ENCODE measurements at regions not wholly inside any gene's neighbourhood (a gene's known extent, or its start where the extent isn't known, plus 50 kb on each side); places are given as distances from the start of the nearest gene placed in this dataset. TPM values are rescaled to one million over a fixed set of nuclear protein-coding genes. Genes with fewer than 3 reads are reported as not detected.

DNA sequence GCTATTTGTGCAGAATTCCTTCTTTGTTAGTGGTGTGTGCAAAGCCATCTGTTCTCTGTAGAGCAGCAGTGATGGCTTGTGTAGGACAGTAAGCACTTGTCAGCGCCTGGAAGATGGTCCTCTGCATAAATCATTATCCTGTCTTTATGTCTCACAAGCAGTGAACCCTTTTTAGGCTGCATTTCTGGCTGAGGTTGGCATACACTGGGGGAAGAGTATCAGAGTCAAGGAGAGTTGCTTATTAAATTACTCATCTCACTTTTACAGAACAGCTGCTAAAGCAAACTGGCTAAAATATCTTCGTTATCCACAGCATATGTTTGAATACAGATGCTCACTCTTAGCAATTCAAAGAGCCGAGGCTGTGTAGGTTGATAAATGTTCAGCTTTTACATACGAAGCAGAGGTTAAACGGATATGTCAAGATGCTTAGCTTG is 54.6 kb upstream of the NCAM2 start:
- Mint-ChIP-seq H3K27me3 (no peaks in the 10 kb centered on the region), H3K4me3 (no peak overlapping the region), H3K9me3 (no peaks in the 10 kb centered on the region), H3K4me1 (ENCODE audit: unreplicated experiment) (peaks cover 19% of the 10 kb centered on the region), H3K36me3 (no peaks in the 10 kb centered on the region), H3K27ac (no peak overlapping the region)
- no peak for TF ChIP-seq CTCF (conservative IDR thresholded peaks at IDR 0.05)
- DNase-seq (ENCODE audit: extremely low spot score, unreplicated experiment), result no peak

- no peak overlapping the region for H3K4me3 Mint-ChIP-seq
- no peaks in the 10 kb centered on the region for H3K27me3 Mint-ChIP-seq
- H3K4me1 Mint-ChIP-seq (ENCODE audit: unreplicated experiment), result peaks cover 19% of the 10 kb centered on the region
- no peaks in the 10 kb centered on the region for H3K36me3 Mint-ChIP-seq
- no peaks in the 10 kb centered on the region for H3K9me3 Mint-ChIP-seq
- H3K27ac Mint-ChIP-seq, result no peak overlapping the region
- no peak for DNase-seq (ENCODE audit: extremely low spot score, unreplicated experiment)
- TF ChIP-seq CTCF (conservative IDR thresholded peaks at IDR 0.05), result no peak
Observed at GRCh38 chr21:20944139-20944538, 54.1 kb upstream of the NCAM2 start.

DNA sequence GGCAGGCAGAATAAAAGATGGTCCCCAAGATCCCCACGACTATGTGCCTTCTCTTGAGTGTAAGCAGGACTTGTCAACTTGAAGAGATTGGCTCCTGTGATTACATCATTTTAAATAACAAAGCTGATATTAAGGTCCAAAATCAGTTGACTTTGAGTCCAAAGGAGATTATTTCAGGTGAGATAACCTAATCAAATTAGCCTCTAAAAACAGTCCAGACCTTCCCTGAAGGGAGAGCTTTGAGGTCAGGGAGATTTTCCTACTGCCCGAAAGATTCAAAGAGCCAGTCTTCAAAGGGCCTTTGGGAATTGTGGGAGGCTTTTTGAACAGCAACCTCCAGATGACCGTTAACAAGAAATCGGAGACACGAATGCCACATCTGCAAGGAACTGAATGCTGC is 51.5 kb upstream of the NCAM2 start:
- TF ChIP-seq CTCF (conservative IDR thresholded peaks at IDR 0.05), result no peak
- Mint-ChIP-seq H3K9me3 (no peaks in the 10 kb centered on the region), H3K27ac (no peak overlapping the region), H3K36me3 (no peaks in the 10 kb centered on the region), H3K4me3 (no peak overlapping the region), H3K27me3 (no peaks in the 10 kb centered on the region), H3K4me1 (ENCODE audit: unreplicated experiment) (peaks cover 19% of the 10 kb centered on the region)
- no peak for DNase-seq (ENCODE audit: extremely low spot score, unreplicated experiment)

Small RNA genes lying in the stretch of these regions (microRNA-seq; reads per million reads assigned to microRNA genes)
- not detected for gene MIR548X
